ENCODE measurements at regions not wholly inside any gene's neighbourhood (a gene's known extent, or its start where the extent isn't known, plus 50 kb on each side); places are given as distances from the start of the nearest gene placed in this dataset.

DNA sequence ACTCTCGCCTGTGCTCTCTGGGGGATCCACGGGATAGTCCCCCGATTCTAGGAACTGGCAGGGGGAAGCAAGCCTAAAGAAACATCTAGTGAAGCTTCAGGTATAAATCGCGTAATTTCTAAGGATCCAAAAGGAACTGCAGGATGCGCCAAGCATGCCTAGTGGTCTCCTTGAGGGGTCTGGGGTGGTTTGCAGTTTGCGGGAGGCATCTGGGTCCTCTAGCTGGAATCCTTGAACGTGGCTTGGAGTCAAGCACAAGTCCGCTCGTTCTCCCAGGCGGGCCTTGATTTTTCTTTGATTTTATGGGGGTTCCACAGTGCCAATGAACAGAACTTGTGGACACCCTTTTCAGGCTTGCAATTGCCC lies 1000.5 kb downstream of the KCNJ18 start:
- TF ChIP-seq, protein P1, sequence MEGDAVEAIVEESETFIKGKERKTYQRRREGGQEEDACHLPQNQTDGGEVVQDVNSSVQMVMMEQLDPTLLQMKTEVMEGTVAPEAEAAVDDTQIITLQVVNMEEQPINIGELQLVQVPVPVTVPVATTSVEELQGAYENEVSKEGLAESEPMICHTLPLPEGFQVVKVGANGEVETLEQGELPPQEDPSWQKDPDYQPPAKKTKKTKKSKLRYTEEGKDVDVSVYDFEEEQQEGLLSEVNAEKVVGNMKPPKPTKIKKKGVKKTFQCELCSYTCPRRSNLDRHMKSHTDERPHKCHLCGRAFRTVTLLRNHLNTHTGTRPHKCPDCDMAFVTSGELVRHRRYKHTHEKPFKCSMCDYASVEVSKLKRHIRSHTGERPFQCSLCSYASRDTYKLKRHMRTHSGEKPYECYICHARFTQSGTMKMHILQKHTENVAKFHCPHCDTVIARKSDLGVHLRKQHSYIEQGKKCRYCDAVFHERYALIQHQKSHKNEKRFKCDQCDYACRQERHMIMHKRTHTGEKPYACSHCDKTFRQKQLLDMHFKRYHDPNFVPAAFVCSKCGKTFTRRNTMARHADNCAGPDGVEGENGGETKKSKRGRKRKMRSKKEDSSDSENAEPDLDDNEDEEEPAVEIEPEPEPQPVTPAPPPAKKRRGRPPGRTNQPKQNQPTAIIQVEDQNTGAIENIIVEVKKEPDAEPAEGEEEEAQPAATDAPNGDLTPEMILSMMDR (IDR thresholded peaks at IDR 0.05), result no peak
- no peak for TF ChIP-seq EZH2 (IDR thresholded peaks at IDR 0.05; ENCODE audit: borderline replicate concordance, insufficient read depth, low read depth, low read length, poor library complexity, severe bottlenecking)
- H3K9ac ChIP-seq (ENCODE audit: low read length), result no peak overlapping the region
- H3K36me3 ChIP-seq (replicated peaks in 1 of 2; ENCODE audit: control extremely low read depth in 1 of 2, control insufficient read depth in 1 of 2, extremely low read depth in 1 of 2, insufficient read depth in 2 of 2, low read length in 1 of 2), result no peaks in the 10 kb centered on the region
- DNase-seq (no peak), ATAC-seq (ENCODE audit: low read depth) (no peak)
- no peak overlapping the region for H2AFZ ChIP-seq (ENCODE audit: insufficient read depth, low read depth, low read length, poor library complexity, severe bottlenecking)
- POLR2A ChIA-PET, result no interaction called here
- Mint-ChIP-seq H3K27ac (no peak overlapping the region), H3K4me3 (no peak overlapping the region), H3K27me3 (no peaks in the 10 kb centered on the region), H3K4me1 (no peaks in the 10 kb centered on the region), H3K9me3 (ENCODE audit: insufficient read depth) (peaks cover 8% of the 10 kb centered on the region)
- H3K4me3 ChIP-seq (ENCODE audit: control extremely low read depth in 1 of 5, extremely low read depth in 1 of 5, insufficient read depth in 1 of 5, low read depth in 2 of 5, low read length in 4 of 5), result no peak overlapping the region
- no peaks in the 10 kb centered on the region for H3K4me1 ChIP-seq (ENCODE audit: control insufficient read depth in 2 of 2, insufficient read depth in 2 of 2, low read length in 2 of 2)
- CTCF ChIA-PET, result no interaction called here
- no peaks in the 10 kb centered on the region for H3K79me2 ChIP-seq (ENCODE audit: control insufficient read depth, insufficient read depth, low read length)
- peaks cover 0 to 42% (median 0%) of the 10 kb centered on the region in 3 donors for H3K9me3 ChIP-seq (ENCODE audit: control extremely low read depth in 1 of 3, control insufficient read depth in 2 of 3, insufficient read depth in 1 of 3, low read length in 2 of 3)
- H3K4me2 ChIP-seq (replicated peaks; ENCODE audit: low read depth, low read length, poor library complexity, severe bottlenecking), result no peak overlapping the region
- no peaks in the 10 kb centered on the region for H3K27me3 ChIP-seq (replicated peaks in 1 of 4; ENCODE audit: control extremely low read depth in 1 of 4, control insufficient read depth in 3 of 4, insufficient read depth in 4 of 4, low read length in 3 of 4)
- WGBS (ENCODE audit: insufficient coverage), result 88% methylated on average over 11 of the region's 11 CpGs
- intact Hi-C loops (cut with micrococcal nuclease), result no loop called here
- H4K20me1 ChIP-seq (ENCODE audit: control insufficient read depth, insufficient read depth, low read length, poor library complexity, severe bottlenecking), result no peaks in the 10 kb centered on the region
- H3K27ac ChIP-seq (ENCODE audit: low read length in 2 of 2), result no peak overlapping the region

DNA sequence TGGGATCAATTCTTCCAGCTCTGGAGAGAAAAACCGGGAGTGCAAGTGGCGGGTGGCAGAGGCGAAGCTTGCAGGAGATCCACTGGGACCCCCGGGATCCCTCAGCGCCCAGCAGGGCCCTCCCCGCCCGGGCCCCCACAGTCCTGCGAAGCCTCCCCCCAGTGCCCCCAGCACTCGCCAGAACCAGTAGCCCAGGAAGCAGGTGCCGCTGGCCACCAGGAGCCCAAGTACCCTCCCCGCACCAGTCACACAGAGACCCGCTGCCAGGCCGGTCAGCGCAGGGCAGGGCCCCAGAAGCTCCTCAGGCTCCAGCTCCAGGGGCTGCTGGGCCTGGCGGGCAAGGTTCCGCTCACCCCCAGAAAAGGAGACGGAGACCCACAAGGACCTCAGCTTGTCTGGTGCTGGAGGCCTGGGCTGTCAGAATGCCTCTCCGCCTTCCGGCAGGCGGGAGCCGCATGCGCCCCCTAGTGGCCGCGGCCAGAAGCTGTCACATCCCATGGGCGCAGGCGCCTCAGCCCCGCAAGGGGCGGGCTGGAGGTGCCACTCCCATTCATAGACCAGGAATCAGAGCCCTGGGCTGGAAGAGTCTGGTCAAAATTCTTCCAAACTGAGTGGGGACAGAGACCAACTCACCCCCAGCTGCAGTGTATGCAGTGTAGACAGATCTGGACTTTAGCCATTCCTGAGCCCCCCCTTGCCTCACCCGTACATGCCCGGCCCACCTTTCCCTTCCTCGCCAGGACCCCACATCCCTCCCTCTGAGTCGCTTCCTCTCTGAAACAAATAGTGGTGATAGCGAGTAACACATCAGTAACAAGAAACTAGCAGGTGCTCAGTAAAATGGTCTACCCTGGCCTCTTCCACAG lies 1002.3 kb downstream of the KCNJ18 start:
- Mint-ChIP-seq H3K27ac (no peak overlapping the region), H3K27me3 (no peaks in the 10 kb centered on the region), H3K9me3 (ENCODE audit: insufficient read depth) (peaks cover 11% of the 10 kb centered on the region), H3K4me3 (no peak overlapping the region), H3K4me1 (no peaks in the 10 kb centered on the region)
- Histone ChIP-seq H3K27ac (ENCODE audit: low read length in 2 of 2) (no peak overlapping the region), H3K9ac (ENCODE audit: low read length) (no peak overlapping the region), H3K79me2 (ENCODE audit: control insufficient read depth, insufficient read depth, low read length) (no peaks in the 10 kb centered on the region), H3K36me3 (replicated peaks in 1 of 2; ENCODE audit: control extremely low read depth in 1 of 2, control insufficient read depth in 1 of 2, extremely low read depth in 1 of 2, insufficient read depth in 2 of 2, low read length in 1 of 2) (no peaks in the 10 kb centered on the region), H2AFZ (ENCODE audit: insufficient read depth, low read depth, low read length, poor library complexity, severe bottlenecking) (no peak overlapping the region), H3K27me3 (replicated peaks in 1 of 4; ENCODE audit: control extremely low read depth in 1 of 4, control insufficient read depth in 3 of 4, insufficient read depth in 4 of 4, low read length in 3 of 4) (no peaks in the 10 kb centered on the region), H4K20me1 (ENCODE audit: control insufficient read depth, insufficient read depth, low read length, poor library complexity, severe bottlenecking) (no peaks in the 10 kb centered on the region), H3K9me3 (ENCODE audit: control extremely low read depth in 1 of 3, control insufficient read depth in 2 of 3, insufficient read depth in 1 of 3, low read length in 2 of 3) (peaks cover 2 to 42% (median 3%) of the 10 kb centered on the region in 3 donors), H3K4me2 (replicated peaks; ENCODE audit: low read depth, low read length, poor library complexity, severe bottlenecking) (no peak overlapping the region), H3K4me1 (ENCODE audit: control insufficient read depth in 2 of 2, insufficient read depth in 2 of 2, low read length in 2 of 2) (no peaks in the 10 kb centered on the region), H3K4me3 (ENCODE audit: control extremely low read depth in 1 of 5, extremely low read depth in 1 of 5, insufficient read depth in 1 of 5, low read depth in 2 of 5, low read length in 4 of 5) (no peak overlapping the region)
- intact Hi-C loops (cut with micrococcal nuclease), result no loop called here
- WGBS (ENCODE audit: insufficient coverage), result 80% methylated on average over 28 of the region's 33 CpGs
- DNase-seq, result no peak
- CTCF ChIA-PET, result interaction anchor here (0.7 kb wide), 1 partner anchor 9 kb away, joined by 4 read pairs; no protein-coding TSS in a partner anchor
- TF ChIP-seq, protein P1 (IDR thresholded peaks at IDR 0.05), result peak; percentile 31
- TF ChIP-seq EZH2 (IDR thresholded peaks at IDR 0.05; ENCODE audit: borderline replicate concordance, insufficient read depth, low read depth, low read length, poor library complexity, severe bottlenecking), result no peak
- ATAC-seq (ENCODE audit: low read depth), result no peak
- POLR2A ChIA-PET, result no interaction called here

All from B cell (primary cell).